ENCODE measurements at regions not wholly inside any gene's neighbourhood (a gene's known extent, or its start where the extent isn't known, plus 50 kb on each side); places are given as distances from the start of the nearest gene placed in this dataset.

GRCh38 chr4:37503261-37503660, 182.9 kb downstream of the RELL1 start:
- no peak for DNase-seq (ENCODE audit: low read depth, low spot score)
- no peak overlapping the region for H3K4me3 ChIP-seq (ENCODE audit: low read depth, low read length)
- POLR2A ChIA-PET, result no interaction called here
- CTCF ChIA-PET, result no interaction called here
- no peak for TF ChIP-seq CTCF (IDR thresholded peaks at IDR 0.05; ENCODE audit: insufficient read depth, low read length, missing control alignments)

GRCh38 chr4:37502070-37502469, 184.1 kb downstream of the RELL1 start:
- TF ChIP-seq CTCF (IDR thresholded peaks at IDR 0.05; ENCODE audit: insufficient read depth, low read length, missing control alignments), result no peak
- CTCF ChIA-PET, result no interaction called here
- no peak for DNase-seq (ENCODE audit: low read depth, low spot score)
- H3K4me3 ChIP-seq (ENCODE audit: low read depth, low read length), result no peak overlapping the region
- POLR2A ChIA-PET, result no interaction called here
